ENCODE measurements at regions not wholly inside any gene's neighbourhood (a gene's known extent, or its start where the extent isn't known, plus 50 kb on each side); places are given as distances from the start of the nearest gene placed in this dataset.

GRCh38 chr10:129331839-129332220 lies 135.2 kb upstream of the MGMT start:
- H3K27me3 Mint-ChIP-seq, result peaks cover 6% of the 10 kb centered on the region
- H3K27ac Mint-ChIP-seq, result no peak overlapping the region

GRCh38 chr10:129332476-129332875 lies 134.6 kb upstream of the MGMT start:
- ATAC-seq (replicated peaks), result no peak
- Mint-ChIP-seq H3K9me3 (no peaks in the 10 kb centered on the region), H3K27me3 (peaks cover 6% of the 10 kb centered on the region), H3K27ac (no peak overlapping the region), H3K4me1 (no peaks in the 10 kb centered on the region), H3K4me3 (no peak overlapping the region), H3K36me3 (ENCODE audit: low read depth) (no peaks in the 10 kb centered on the region)

More at GRCh38 chr10:129331839-129332220, 135.2 kb upstream of the MGMT start:
- no peak for ATAC-seq (replicated peaks)
- Mint-ChIP-seq H3K9me3 (no peaks in the 10 kb centered on the region), H3K36me3 (ENCODE audit: low read depth) (no peaks in the 10 kb centered on the region), H3K4me1 (no peaks in the 10 kb centered on the region), H3K4me3 (no peak overlapping the region)

- H3K27ac Mint-ChIP-seq, result no peak overlapping the region
- no peak for ATAC-seq (replicated peaks)
- no peaks in the 10 kb centered on the region for H3K4me1 Mint-ChIP-seq
- H3K9me3 Mint-ChIP-seq, result no peaks in the 10 kb centered on the region
- H3K27me3 Mint-ChIP-seq, result peaks cover 6% of the 10 kb centered on the region
- H3K36me3 Mint-ChIP-seq (ENCODE audit: low read depth), result no peaks in the 10 kb centered on the region
- H3K4me3 Mint-ChIP-seq, result no peak overlapping the region
Observed at GRCh38 chr10:129333706-129334105, 133.3 kb upstream of the MGMT start.

GRCh38 chr10:129334266-129334665 lies 132.8 kb upstream of the MGMT start:
- ATAC-seq (replicated peaks), result no peak
- H3K36me3 Mint-ChIP-seq (ENCODE audit: low read depth), result no peaks in the 10 kb centered on the region
- peaks cover 6% of the 10 kb centered on the region for H3K27me3 Mint-ChIP-seq
- H3K9me3 Mint-ChIP-seq, result no peaks in the 10 kb centered on the region
- no peak overlapping the region for H3K4me3 Mint-ChIP-seq
- no peaks in the 10 kb centered on the region for H3K4me1 Mint-ChIP-seq
- H3K27ac Mint-ChIP-seq, result no peak overlapping the region

- Mint-ChIP-seq H3K27me3 (peaks cover 6% of the 10 kb centered on the region), H3K4me1 (no peaks in the 10 kb centered on the region), H3K4me3 (no peak overlapping the region), H3K27ac (no peak overlapping the region), H3K9me3 (no peaks in the 10 kb centered on the region), H3K36me3 (ENCODE audit: low read depth) (no peaks in the 10 kb centered on the region)
- no peak for ATAC-seq (replicated peaks)
Observed at GRCh38 chr10:129335396-129335795, 131.6 kb upstream of the MGMT start.

GRCh38 chr10:129335942-129336341 lies 131.1 kb upstream of the MGMT start:
- H3K36me3 Mint-ChIP-seq (ENCODE audit: low read depth), result no peaks in the 10 kb centered on the region
- no peak for ATAC-seq (replicated peaks)
- H3K27ac Mint-ChIP-seq, result no peak overlapping the region
- H3K4me3 Mint-ChIP-seq, result no peak overlapping the region
- H3K9me3 Mint-ChIP-seq, result no peaks in the 10 kb centered on the region
- H3K4me1 Mint-ChIP-seq, result no peaks in the 10 kb centered on the region
- peaks cover 6% of the 10 kb centered on the region for H3K27me3 Mint-ChIP-seq

GRCh38 chr10:129339191-129339590 lies 127.8 kb upstream of the MGMT start:
- no peak overlapping the region for H3K27ac Mint-ChIP-seq
- H3K4me1 Mint-ChIP-seq, result no peaks in the 10 kb centered on the region
- H3K27me3 Mint-ChIP-seq, result peaks cover under 1% of the 10 kb centered on the region
- H3K9me3 Mint-ChIP-seq, result no peaks in the 10 kb centered on the region
- ATAC-seq (replicated peaks), result no peak
- no peak overlapping the region for H3K4me3 Mint-ChIP-seq
- no peaks in the 10 kb centered on the region for H3K36me3 Mint-ChIP-seq (ENCODE audit: low read depth)

- no peak overlapping the region for H3K27ac Mint-ChIP-seq
- H3K4me1 Mint-ChIP-seq, result no peaks in the 10 kb centered on the region
- ATAC-seq (replicated peaks), result no peak
- no peaks in the 10 kb centered on the region for H3K9me3 Mint-ChIP-seq
- H3K36me3 Mint-ChIP-seq (ENCODE audit: low read depth), result no peaks in the 10 kb centered on the region
- no peaks in the 10 kb centered on the region for H3K27me3 Mint-ChIP-seq
- H3K4me3 Mint-ChIP-seq, result no peak overlapping the region
Observed at GRCh38 chr10:129339841-129340240, 127.2 kb upstream of the MGMT start.

GRCh38 chr10:129341087-129341486 lies 126.0 kb upstream of the MGMT start:
- H3K4me1 Mint-ChIP-seq, result no peaks in the 10 kb centered on the region
- no peak overlapping the region for H3K4me3 Mint-ChIP-seq
- no peak overlapping the region for H3K27ac Mint-ChIP-seq
- H3K36me3 Mint-ChIP-seq (ENCODE audit: low read depth), result no peaks in the 10 kb centered on the region
- ATAC-seq (replicated peaks), result no peak
- no peaks in the 10 kb centered on the region for H3K27me3 Mint-ChIP-seq
- H3K9me3 Mint-ChIP-seq, result no peaks in the 10 kb centered on the region

GRCh38 chr10:129342385-129342784 lies 124.7 kb upstream of the MGMT start:
- no peak for ATAC-seq (replicated peaks)
- no peak overlapping the region for H3K27ac Mint-ChIP-seq
- H3K36me3 Mint-ChIP-seq (ENCODE audit: low read depth), result no peaks in the 10 kb centered on the region
- no peaks in the 10 kb centered on the region for H3K9me3 Mint-ChIP-seq
- no peak overlapping the region for H3K4me3 Mint-ChIP-seq
- peaks cover 4% of the 10 kb centered on the region for H3K27me3 Mint-ChIP-seq
- no peaks in the 10 kb centered on the region for H3K4me1 Mint-ChIP-seq

- no peak for ATAC-seq (replicated peaks)
- Mint-ChIP-seq H3K27ac (no peak overlapping the region), H3K36me3 (ENCODE audit: low read depth) (no peaks in the 10 kb centered on the region), H3K9me3 (no peaks in the 10 kb centered on the region), H3K4me1 (no peaks in the 10 kb centered on the region), H3K4me3 (no peak overlapping the region), H3K27me3 (peaks cover 4% of the 10 kb centered on the region)
Observed at GRCh38 chr10:129343141-129343540, 123.9 kb upstream of the MGMT start.

- H3K36me3 Mint-ChIP-seq (ENCODE audit: low read depth), result no peaks in the 10 kb centered on the region
- no peaks in the 10 kb centered on the region for H3K4me1 Mint-ChIP-seq
- no peaks in the 10 kb centered on the region for H3K9me3 Mint-ChIP-seq
- peaks cover 4% of the 10 kb centered on the region for H3K27me3 Mint-ChIP-seq
- no peak overlapping the region for H3K27ac Mint-ChIP-seq
- no peak for ATAC-seq (replicated peaks)
- no peak overlapping the region for H3K4me3 Mint-ChIP-seq
Observed at GRCh38 chr10:129344103-129344502, 122.9 kb upstream of the MGMT start.

- Mint-ChIP-seq H3K4me1 (no peaks in the 10 kb centered on the region), H3K4me3 (no peak overlapping the region), H3K27ac (no peak overlapping the region), H3K9me3 (no peaks in the 10 kb centered on the region), H3K27me3 (peaks cover 4% of the 10 kb centered on the region), H3K36me3 (ENCODE audit: low read depth) (no peaks in the 10 kb centered on the region)
- no peak for ATAC-seq (replicated peaks)
Observed at GRCh38 chr10:129344731-129345355, 122.2 kb upstream of the MGMT start.

- Mint-ChIP-seq H3K9me3 (no peaks in the 10 kb centered on the region), H3K4me3 (no peak overlapping the region), H3K27ac (no peak overlapping the region), H3K4me1 (no peaks in the 10 kb centered on the region), H3K27me3 (peaks cover 4% of the 10 kb centered on the region), H3K36me3 (ENCODE audit: low read depth) (no peaks in the 10 kb centered on the region)
- ATAC-seq (replicated peaks), result no peak
Observed at GRCh38 chr10:129345763-129346162, 121.3 kb upstream of the MGMT start.

- H3K4me3 Mint-ChIP-seq, result no peak overlapping the region
- no peaks in the 10 kb centered on the region for H3K36me3 Mint-ChIP-seq (ENCODE audit: low read depth)
- no peak overlapping the region for H3K27ac Mint-ChIP-seq
- no peaks in the 10 kb centered on the region for H3K4me1 Mint-ChIP-seq
- ATAC-seq (replicated peaks), result no peak
- peaks cover 6% of the 10 kb centered on the region for H3K27me3 Mint-ChIP-seq
- H3K9me3 Mint-ChIP-seq, result no peaks in the 10 kb centered on the region
Observed at GRCh38 chr10:129350690-129351089, 116.4 kb upstream of the MGMT start.

GRCh38 chr10:129353101-129353500 lies 113.9 kb upstream of the MGMT start:
- no peaks in the 10 kb centered on the region for H3K4me1 Mint-ChIP-seq
- no peak overlapping the region for H3K27ac Mint-ChIP-seq
- no peaks in the 10 kb centered on the region for H3K9me3 Mint-ChIP-seq
- peaks cover 2% of the 10 kb centered on the region for H3K27me3 Mint-ChIP-seq
- H3K36me3 Mint-ChIP-seq (ENCODE audit: low read depth), result no peaks in the 10 kb centered on the region
- H3K4me3 Mint-ChIP-seq, result no peak overlapping the region
- ATAC-seq (replicated peaks), result no peak
